Activated T-cell treated with anti-CD3 and anti-CD28 coated beads, Interleukin-2, amount 50 U/mL, for 4 hours (primary cell): ENCODE measurements at regions not wholly inside any gene's neighbourhood (a gene's known extent, or its start where the extent isn't known, plus 50 kb on each side); places are given as distances from the start of the nearest gene placed in this dataset.

Experiments
- ATAC-seq, 2 donors: fragments of 200-7000 bp; cut with Tn5 transposase; one replicate each; pipeline ENCODE4 v1.10.0; 2021
- DNase-seq: peaks from one replicate; pipeline ENCODE4 v3.0.0-alpha.2; 2020
- H3K27me3 Mint-ChIP-seq: one replicate; pipeline ENCODE4 v1.8.0; 2021; ENCODE audit warnings: low read depth, mixed read lengths
- H3K36me3 Mint-ChIP-seq: one replicate; pipeline ENCODE4 v1.8.0; 2022; ENCODE audit warnings: mixed read lengths; ENCODE audit not compliant: insufficient read depth
- H3K4me1 Mint-ChIP-seq: one replicate; pipeline ENCODE4 v1.8.0; 2021; ENCODE audit warnings: low read depth, mixed read lengths
- H3K4me3 Mint-ChIP-seq: one replicate; pipeline ENCODE4 v1.8.0; 2021; ENCODE audit warnings: mild to moderate bottlenecking, moderate library complexity, mixed read lengths
- H3K9me3 Mint-ChIP-seq: one replicate; pipeline ENCODE4 v1.8.0; 2021; ENCODE audit warnings: mixed read lengths

GRCh38 chr4:162456106-162456505, 292.3 kb upstream of the FSTL5 start:
- Mint-ChIP-seq H3K4me1 (no peaks in the 10 kb centered on the region), H3K4me3 (no peak overlapping the region), H3K27me3 (no peaks in the 10 kb centered on the region), H3K9me3 (no peaks in the 10 kb centered on the region), H3K36me3 (no peaks in the 10 kb centered on the region)
- ATAC-seq (no peak), DNase-seq (no peak)

GRCh38 chr4:162450531-162451035, 286.8 kb upstream of the FSTL5 start:
- H3K9me3 Mint-ChIP-seq, result no peaks in the 10 kb centered on the region
- ATAC-seq (no peak), DNase-seq (no peak)
- H3K36me3 Mint-ChIP-seq, result no peaks in the 10 kb centered on the region
- H3K4me3 Mint-ChIP-seq, result no peak overlapping the region
- no peaks in the 10 kb centered on the region for H3K27me3 Mint-ChIP-seq
- H3K4me1 Mint-ChIP-seq, result no peaks in the 10 kb centered on the region

- no peak for ATAC-seq
- DNase-seq, result no peak
- Mint-ChIP-seq H3K36me3 (no peaks in the 10 kb centered on the region), H3K4me3 (no peak overlapping the region), H3K9me3 (no peaks in the 10 kb centered on the region), H3K27me3 (no peaks in the 10 kb centered on the region), H3K4me1 (no peaks in the 10 kb centered on the region)
These were observed 279.7 kb upstream of the FSTL5 start for GRCh38 chr4:162443510-162443909.

GRCh38 chr4:162442128-162442527, 278.3 kb upstream of the FSTL5 start:
- no peak for ATAC-seq
- Mint-ChIP-seq H3K9me3 (no peaks in the 10 kb centered on the region), H3K27me3 (no peaks in the 10 kb centered on the region), H3K36me3 (no peaks in the 10 kb centered on the region), H3K4me1 (no peaks in the 10 kb centered on the region), H3K4me3 (no peak overlapping the region)
- no peak for DNase-seq

- Mint-ChIP-seq H3K4me1 (no peaks in the 10 kb centered on the region), H3K4me3 (no peak overlapping the region), H3K36me3 (no peaks in the 10 kb centered on the region), H3K9me3 (peaks cover 9% of the 10 kb centered on the region), H3K27me3 (no peaks in the 10 kb centered on the region)
- DNase-seq (no peak), ATAC-seq (no peak)
These were observed 258.5 kb upstream of the FSTL5 start for GRCh38 chr4:162422312-162422711.

GRCh38 chr4:162410854-162411253, 247.1 kb upstream of the FSTL5 start:
- Mint-ChIP-seq H3K4me3 (no peak overlapping the region), H3K4me1 (no peaks in the 10 kb centered on the region), H3K36me3 (no peaks in the 10 kb centered on the region), H3K9me3 (peaks cover 6% of the 10 kb centered on the region), H3K27me3 (no peaks in the 10 kb centered on the region)
- DNase-seq, result no peak
- no peak for ATAC-seq

GRCh38 chr4:162409048-162409447, 245.2 kb upstream of the FSTL5 start:
- DNase-seq (no peak), ATAC-seq (no peak)
- Mint-ChIP-seq H3K4me3 (no peak overlapping the region), H3K36me3 (no peaks in the 10 kb centered on the region), H3K27me3 (no peaks in the 10 kb centered on the region), H3K9me3 (peaks cover 6% of the 10 kb centered on the region), H3K4me1 (no peaks in the 10 kb centered on the region)

GRCh38 chr4:162408309-162408708, 244.5 kb upstream of the FSTL5 start:
- H3K4me1 Mint-ChIP-seq, result no peaks in the 10 kb centered on the region
- no peaks in the 10 kb centered on the region for H3K36me3 Mint-ChIP-seq
- no peak for DNase-seq
- no peak overlapping the region for H3K4me3 Mint-ChIP-seq
- no peak for ATAC-seq
- peaks cover 6% of the 10 kb centered on the region for H3K9me3 Mint-ChIP-seq
- no peaks in the 10 kb centered on the region for H3K27me3 Mint-ChIP-seq

GRCh38 chr4:162406637-162407365, 243.0 kb upstream of the FSTL5 start:
- H3K36me3 Mint-ChIP-seq, result no peaks in the 10 kb centered on the region
- no peak for DNase-seq
- H3K4me3 Mint-ChIP-seq, result no peak overlapping the region
- peaks cover 6% of the 10 kb centered on the region for H3K9me3 Mint-ChIP-seq
- no peaks in the 10 kb centered on the region for H3K4me1 Mint-ChIP-seq
- no peak for ATAC-seq
- no peaks in the 10 kb centered on the region for H3K27me3 Mint-ChIP-seq

GRCh38 chr4:162403932-162404331, 240.1 kb upstream of the FSTL5 start:
- ATAC-seq, result no peak
- Mint-ChIP-seq H3K4me1 (no peaks in the 10 kb centered on the region), H3K4me3 (no peak overlapping the region), H3K9me3 (peaks cover 6% of the 10 kb centered on the region), H3K27me3 (no peaks in the 10 kb centered on the region), H3K36me3 (no peaks in the 10 kb centered on the region)
- no peak for DNase-seq

GRCh38 chr4:162403419-162403818, 239.6 kb upstream of the FSTL5 start:
- ATAC-seq (no peak), DNase-seq (no peak)
- Mint-ChIP-seq H3K36me3 (no peaks in the 10 kb centered on the region), H3K4me3 (no peak overlapping the region), H3K27me3 (no peaks in the 10 kb centered on the region), H3K9me3 (peaks cover 6% of the 10 kb centered on the region), H3K4me1 (no peaks in the 10 kb centered on the region)

- Mint-ChIP-seq H3K9me3 (peaks cover under 1% of the 10 kb centered on the region), H3K4me3 (no peak overlapping the region), H3K36me3 (no peaks in the 10 kb centered on the region), H3K27me3 (no peaks in the 10 kb centered on the region), H3K4me1 (no peaks in the 10 kb centered on the region)
- DNase-seq, result no peak
- no peak for ATAC-seq
These were observed 237.2 kb upstream of the FSTL5 start for GRCh38 chr4:162401021-162401420.

GRCh38 chr4:162392946-162393345, 229.1 kb upstream of the FSTL5 start:
- H3K4me3 Mint-ChIP-seq, result no peak overlapping the region
- H3K27me3 Mint-ChIP-seq, result no peaks in the 10 kb centered on the region
- H3K4me1 Mint-ChIP-seq, result no peaks in the 10 kb centered on the region
- ATAC-seq (no peak), DNase-seq (no peak)
- no peaks in the 10 kb centered on the region for H3K36me3 Mint-ChIP-seq
- peaks cover 10% of the 10 kb centered on the region for H3K9me3 Mint-ChIP-seq

GRCh38 chr4:162366146-162366545, 202.3 kb upstream of the FSTL5 start:
- Mint-ChIP-seq H3K4me1 (no peaks in the 10 kb centered on the region), H3K27me3 (no peaks in the 10 kb centered on the region), H3K9me3 (no peaks in the 10 kb centered on the region), H3K4me3 (no peak overlapping the region), H3K36me3 (no peaks in the 10 kb centered on the region)
- ATAC-seq (no peak), DNase-seq (no peak)

GRCh38 chr4:162364651-162365050, 200.9 kb upstream of the FSTL5 start:
- no peak overlapping the region for H3K4me3 Mint-ChIP-seq
- no peaks in the 10 kb centered on the region for H3K4me1 Mint-ChIP-seq
- H3K36me3 Mint-ChIP-seq, result no peaks in the 10 kb centered on the region
- no peaks in the 10 kb centered on the region for H3K9me3 Mint-ChIP-seq
- DNase-seq (no peak), ATAC-seq (no peak)
- H3K27me3 Mint-ChIP-seq, result no peaks in the 10 kb centered on the region
